ENCODE measurements at regions not wholly inside any gene's neighbourhood (a gene's known extent, or its start where the extent isn't known, plus 50 kb on each side); places are given as distances from the start of the nearest gene placed in this dataset.

- TF ChIP-seq CTCF (IDR thresholded peaks at IDR 0.05; ENCODE audit: low read length) (no peak), EZH2 (IDR thresholded peaks at IDR 0.05; ENCODE audit: borderline replicate concordance, low read length) (no peak)
Measured at GRCh38 chr14:53514197-53514596, 361.1 kb upstream of the DDHD1 start.
